CD4-positive, alpha-beta T cell treated with Interleukin-15 for 4 hours (primary cell): ENCODE measurements at regions not wholly inside any gene's neighbourhood (a gene's known extent, or its start where the extent isn't known, plus 50 kb on each side); places are given as distances from the start of the nearest gene placed in this dataset.
"Not testable (repeated sequence)": the region's sequence is repeated elsewhere in the genome, so short reads cannot be mapped to it uniquely, and the experiment has no call there.

ENCODE experiments used
- DNase-seq: peaks from one replicate; pipeline ENCODE4 v3.0.0-alpha.2; 2020; ENCODE audit warnings: low spot score

DNA sequence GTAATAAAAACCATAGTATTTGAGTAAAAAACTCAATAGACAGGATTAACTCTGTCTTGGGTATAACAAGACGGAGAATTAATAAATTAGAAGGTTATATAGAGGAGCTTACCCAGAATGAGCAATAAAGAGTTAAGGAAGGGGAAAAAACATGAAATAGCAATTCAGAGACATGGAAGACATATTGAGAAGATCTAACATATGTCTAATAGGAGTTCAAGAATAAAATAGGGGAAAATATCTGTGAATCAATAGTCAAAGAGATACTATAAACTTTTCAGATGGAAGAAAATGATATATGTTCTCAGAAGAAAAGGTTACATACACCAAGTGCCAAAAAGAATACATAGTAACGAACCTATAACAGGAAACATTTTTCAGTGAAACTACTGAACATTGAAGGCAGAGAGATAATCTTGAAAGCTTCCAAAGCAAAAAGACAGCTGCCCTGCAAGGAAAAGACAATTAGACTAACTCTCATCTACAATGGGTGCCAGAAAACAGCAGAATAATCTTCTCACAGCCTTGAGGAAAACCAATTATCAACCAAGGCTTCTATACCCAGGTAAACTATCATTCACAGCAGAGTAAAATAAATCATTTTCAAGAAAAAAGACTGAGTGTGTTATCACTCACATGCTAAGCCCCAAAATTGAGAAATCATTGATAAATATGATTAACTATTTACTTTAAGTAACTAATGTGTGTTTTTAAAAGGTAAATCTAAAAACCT is 106.0 kb downstream of the ENC1 start:
- DNase-seq: no peak

- no peak for DNase-seq
These were observed 110.0 kb downstream of the ENC1 start for GRCh38 chr5:74530326-74531050.

GRCh38 chr5:74529101-74529500 is 111.4 kb downstream of the ENC1 start:
- no peak for DNase-seq

- DNase-seq: no peak
These were observed 114.4 kb downstream of the ENC1 start for GRCh38 chr5:74526111-74526510.

DNA sequence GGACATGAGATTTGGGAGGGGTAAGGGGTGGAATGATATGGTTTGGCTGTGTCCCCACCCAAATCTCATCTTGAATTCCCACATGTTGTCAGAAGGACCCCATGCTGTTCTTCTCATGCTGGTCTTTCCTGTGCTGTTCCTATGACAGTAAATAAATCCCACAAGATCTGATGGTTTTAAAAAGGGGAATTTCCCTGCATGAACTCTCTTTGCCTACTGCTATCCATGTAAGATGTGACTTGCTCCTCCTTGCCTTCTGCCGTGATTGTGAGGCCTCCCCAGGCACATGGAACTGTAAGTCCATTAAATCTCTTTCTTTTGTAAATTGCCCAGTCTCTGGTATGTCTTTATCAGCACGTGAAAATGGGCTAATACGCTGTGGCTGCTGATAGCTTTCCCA is 115.8 kb downstream of the ENC1 start:
- DNase-seq: not testable (repeated sequence)

- not testable (repeated sequence) for DNase-seq
These were observed 116.8 kb downstream of the ENC1 start for GRCh38 chr5:74523698-74524097.

- DNase-seq: not testable (repeated sequence)
These were observed 117.7 kb downstream of the ENC1 start for GRCh38 chr5:74522838-74523237.

DNA sequence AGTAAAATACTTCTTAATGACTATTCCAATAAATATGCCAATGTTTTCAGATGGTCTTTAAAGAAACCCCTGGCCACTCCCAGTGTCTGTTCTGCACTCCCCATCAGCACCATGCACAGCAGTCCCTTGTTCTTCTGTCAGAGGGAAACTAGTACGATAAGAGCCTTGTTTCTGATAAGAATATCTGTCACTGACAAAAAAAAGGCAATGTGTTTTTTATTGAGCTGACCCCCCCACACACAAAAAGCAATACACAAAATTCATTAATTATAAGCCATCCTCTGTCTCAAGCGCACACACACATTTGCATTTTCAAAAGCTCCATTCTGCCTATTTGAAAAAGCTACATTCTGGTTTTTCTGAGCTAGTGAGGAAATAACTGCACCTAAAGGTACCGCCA is 119.1 kb downstream of the ENC1 start:
- DNase-seq: no peak

GRCh38 chr5:74519679-74520078 is 120.8 kb downstream of the ENC1 start:
- DNase-seq: no peak

DNA sequence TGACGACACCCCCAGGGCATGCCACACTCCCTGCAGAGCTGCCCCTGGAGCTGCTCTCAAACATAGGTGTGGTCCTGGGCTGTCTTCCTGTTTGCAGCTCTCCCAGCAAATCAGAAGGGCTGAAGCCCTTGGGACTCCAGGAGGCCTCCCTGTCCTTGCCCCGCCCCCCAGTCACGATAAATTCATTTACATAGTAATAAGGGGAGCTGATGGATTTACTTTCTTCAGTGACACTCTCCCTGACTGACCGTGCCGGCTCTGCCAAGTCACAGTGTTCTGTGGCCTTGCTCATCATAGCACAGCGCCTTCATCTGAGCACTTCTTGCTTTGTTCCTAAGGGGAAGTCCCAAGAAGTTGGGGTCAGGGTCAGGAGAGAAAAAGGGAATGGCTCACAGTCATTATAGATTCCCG is 121.4 kb downstream of the ENC1 start:
- DNase-seq: no peak

DNA sequence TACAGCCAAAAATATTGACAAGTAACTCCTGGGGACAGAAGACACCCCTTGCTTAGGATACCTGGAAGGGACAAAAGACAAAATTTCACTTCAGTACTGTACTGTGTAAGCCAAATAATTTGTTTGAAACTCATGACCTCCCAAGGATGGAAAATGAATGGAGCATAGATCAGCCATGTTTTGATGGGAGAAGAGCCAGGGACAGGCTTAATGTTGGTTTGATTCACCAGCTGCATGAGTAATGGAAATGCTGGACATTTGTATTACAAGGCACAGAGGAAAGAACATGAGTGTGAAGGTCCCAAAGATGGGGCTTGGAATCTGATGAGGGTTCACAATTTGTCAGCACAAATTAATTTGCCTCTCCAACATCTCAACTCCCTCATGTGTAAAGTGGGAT is 122.8 kb downstream of the ENC1 start:
- DNase-seq: no peak

DNA sequence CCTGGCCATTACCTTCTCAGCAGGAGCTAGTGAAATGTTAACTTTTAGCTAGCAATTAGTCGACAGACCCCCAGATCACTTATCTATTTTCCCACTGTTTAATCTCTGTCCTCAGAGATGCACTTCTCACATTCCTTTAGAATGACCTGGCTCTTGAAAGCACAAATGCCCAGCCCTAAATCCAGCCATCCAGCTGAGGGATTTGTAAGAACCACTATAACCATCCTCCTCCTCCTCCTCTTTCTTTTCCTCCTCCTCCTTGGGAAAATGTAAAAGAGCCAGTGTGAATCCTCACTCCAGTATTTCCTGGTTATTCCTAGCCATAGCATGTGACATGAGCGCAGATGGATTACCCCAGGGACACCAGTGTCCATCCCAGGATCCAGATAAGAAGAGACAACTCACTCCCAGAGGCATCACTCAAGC is 124.3 kb downstream of the ENC1 start:
- no peak for DNase-seq

- DNase-seq: no peak
These were observed 125.5 kb downstream of the ENC1 start for GRCh38 chr5:74514888-74515551.

- DNase-seq: not testable (repeated sequence)
These were observed 128.8 kb downstream of the ENC1 start for GRCh38 chr5:74511770-74512169.

DNA sequence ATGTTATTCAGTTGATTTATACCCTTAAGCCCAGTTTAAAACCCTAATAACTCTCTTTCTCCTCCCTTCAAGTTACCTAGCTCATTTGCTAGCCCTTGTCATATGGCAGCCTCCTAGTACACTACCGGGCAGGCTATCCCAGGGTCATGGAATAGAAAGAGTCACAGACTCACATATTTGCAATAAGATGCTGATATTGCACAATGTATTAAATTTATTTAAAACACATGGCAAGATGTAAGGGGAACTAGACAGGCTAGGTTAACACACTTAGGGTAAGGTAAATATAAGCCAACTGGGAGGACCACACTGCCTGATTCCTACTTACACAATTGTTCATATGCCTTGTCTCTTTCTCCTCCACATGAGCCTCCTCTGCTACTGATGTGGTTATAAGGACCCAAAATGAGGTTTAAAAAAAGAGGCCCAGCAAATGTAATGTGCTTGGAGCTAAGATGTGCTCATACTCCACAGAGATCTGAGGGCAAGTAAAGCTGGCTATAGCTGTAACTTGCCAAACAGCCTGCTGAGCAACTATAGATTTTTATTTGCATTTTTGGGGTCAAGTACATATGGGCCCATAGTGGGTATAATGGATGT is 130.0 kb downstream of the ENC1 start:
- DNase-seq: no peak

- DNase-seq: no peak
These were observed 133.0 kb downstream of the ENC1 start for GRCh38 chr5:74507370-74508005.

DNA sequence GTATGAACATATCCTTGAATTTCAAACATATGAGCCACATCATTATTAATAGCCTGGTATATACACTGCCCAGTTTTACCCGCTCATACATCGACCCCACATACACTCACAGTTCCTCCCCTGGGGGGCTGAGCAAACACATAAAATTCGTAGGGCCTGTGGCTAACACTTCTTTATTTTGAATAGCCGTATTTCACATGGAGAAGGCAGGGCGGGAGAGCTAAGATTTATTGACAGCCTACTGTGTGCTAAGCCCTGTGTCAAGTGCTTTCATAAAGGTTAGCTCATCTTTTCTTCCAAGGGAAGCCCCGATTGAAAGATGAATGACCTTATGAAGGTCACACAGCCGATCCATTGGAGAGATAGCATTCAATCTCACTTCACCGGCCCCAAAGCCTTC is 134.4 kb downstream of the ENC1 start:
- no peak for DNase-seq

GRCh38 chr5:74504463-74504862 is 136.1 kb downstream of the ENC1 start:
- DNase-seq: no peak

- no peak for DNase-seq
These were observed 138.0 kb downstream of the ENC1 start for GRCh38 chr5:74502479-74502950.

GRCh38 chr5:74501674-74502478 is 138.7 kb downstream of the ENC1 start:
- DNase-seq: no peak
